HEK293 (cell line): ENCODE measurements at regions not wholly inside any gene's neighbourhood (a gene's known extent, or its start where the extent isn't known, plus 50 kb on each side); places are given as distances from the start of the nearest gene placed in this dataset.

ENCODE experiments used
- CTCF ChIA-PET: fragments of 350-600 bp; formaldehyde crosslinking; extraction: SDS; loops from one replicate; lab custom pipeline; 2021; ENCODE audit warnings: antibody characterized with exemption; lab: Yijun Ruan, JAX
- POLR2A ChIA-PET: fragments of 300-600 bp; formaldehyde crosslinking; extraction: SDS; loops from one replicate; lab custom pipeline; 2020; ENCODE audit warnings: antibody characterized with exemption, inconsistent platforms; lab: Yijun Ruan, JAX
- H3K27ac ChIP-seq: fragments of 200-500 bp; sonication (Bioruptor generic); 2 replicates; pipeline ENCODE4 v1.5.1; 2014; ENCODE audit warnings: low read depth, low read length, control low read depth, inconsistent platforms; ENCODE audit errors: extremely low read depth
- H3K36me3 ChIP-seq, 2 experiments: fragments of 200-500 bp in 1 of 2; sonication (Bioruptor generic) in 1 of 2; 1 replicate in 1 of 2; 2 replicates in 1 of 2; pipeline ENCODE4 v1.5.1; 2014 to 2017; ENCODE audit warnings: inconsistent platforms in 2 of 2, low read length in 2 of 2; ENCODE audit not compliant: control insufficient read depth in 2 of 2, insufficient read depth in 1 of 2
- H3K4me1 ChIP-seq: fragments of 200-500 bp; sonication (Bioruptor generic); 2 replicates; pipeline ENCODE4 v1.5.1; 2014; ENCODE audit warnings: mild to moderate bottlenecking, low read length, inconsistent platforms; ENCODE audit not compliant: control insufficient read depth, insufficient read depth
- H3K4me3 ChIP-seq: 2 replicates; pipeline ENCODE4 v1.5.1; 2011; ENCODE audit warnings: low read depth, mild to moderate bottlenecking, control low read depth, low read length, moderate library complexity
- H3K9me3 ChIP-seq: fragments of 200-500 bp; sonication (Bioruptor generic); 2 replicates; pipeline ENCODE4 v1.5.1; 2014; ENCODE audit warnings: low read depth, low read length, inconsistent platforms; ENCODE audit not compliant: control insufficient read depth, insufficient read depth
- GLIS1 ChIP-seq: fragments of 450-650 bp; formaldehyde crosslinking; IDR thresholded peaks from 2 replicates; pipeline ENCODE4 v1.5.1; 2016; ENCODE audit warnings: missing biosample characterization, missing genetic modification characterization
- IKZF3 ChIP-seq: fragments of 450-650 bp; IDR thresholded peaks from 2 replicates; pipeline ENCODE4 v1.5.0; 2018; ENCODE audit warnings: missing biosample characterization, mild to moderate bottlenecking, missing genetic modification characterization, moderate library complexity
- KLF1 ChIP-seq: fragments of 450-650 bp; formaldehyde crosslinking; IDR thresholded peaks from 2 replicates; pipeline ENCODE4 v1.5.1; 2016; ENCODE audit warnings: missing biosample characterization, missing genetic modification characterization
- KLF7 ChIP-seq: fragments of 450-650 bp; formaldehyde crosslinking; IDR thresholded peaks from 2 replicates; pipeline ENCODE4 v1.5.1; 2016; ENCODE audit warnings: missing biosample characterization, missing genetic modification characterization, borderline replicate concordance
- KLF8 ChIP-seq: fragments of 450-650 bp; formaldehyde crosslinking; IDR thresholded peaks from 2 replicates; pipeline ENCODE4 v1.5.1; 2016; ENCODE audit warnings: missing biosample characterization, missing genetic modification characterization
- MEIS1 ChIP-seq: sonication (generic); formaldehyde crosslinking; IDR thresholded peaks from 2 replicates; pipeline ENCODE4 v1.8.1; 2022; ENCODE audit warnings: missing genetic modification reagents, mild to moderate bottlenecking, borderline replicate concordance
- MYNN ChIP-seq: fragments of 450-650 bp; formaldehyde crosslinking; IDR thresholded peaks from 2 replicates; pipeline ENCODE4 v1.5.1; 2016; ENCODE audit warnings: missing biosample characterization, missing genetic modification characterization, borderline replicate concordance
- OVOL3 ChIP-seq: fragments of 450-650 bp; formaldehyde crosslinking; IDR thresholded peaks from 2 replicates; pipeline ENCODE4 v1.5.1; 2016; ENCODE audit warnings: missing biosample characterization, missing genetic modification characterization
- PRDM10 ChIP-seq: fragments of 450-650 bp; formaldehyde crosslinking; IDR thresholded peaks from 2 replicates; pipeline ENCODE4 v1.5.1; 2016; ENCODE audit warnings: missing biosample characterization, missing genetic modification characterization
- PRDM6 ChIP-seq: fragments of 450-650 bp; formaldehyde crosslinking; IDR thresholded peaks from 2 replicates; pipeline ENCODE4 v1.5.1; 2017; ENCODE audit warnings: missing biosample characterization, missing genetic modification characterization
- SETDB1 ChIP-seq: IDR thresholded peaks from one replicate; pipeline ENCODE4 v1.6.1; 2017; ENCODE audit warnings: mild to moderate bottlenecking, low read length, moderate library complexity, mixed read lengths; ENCODE audit not compliant: insufficient read length
- TRIM28 ChIP-seq: IDR thresholded peaks from 2 replicates; pipeline ENCODE4 v1.6.1; 2011; ENCODE audit warnings: low read length, control low read depth, borderline replicate concordance
- ZBTB17 ChIP-seq: fragments of 450-650 bp; formaldehyde crosslinking; IDR thresholded peaks from 2 replicates; pipeline ENCODE4 v1.5.1; 2016; ENCODE audit warnings: missing biosample characterization, missing genetic modification characterization
- ZNF10 ChIP-seq: fragments of 450-650 bp; formaldehyde crosslinking; IDR thresholded peaks from 2 replicates; pipeline ENCODE4 v1.5.1; 2017; ENCODE audit warnings: missing biosample characterization, missing genetic modification characterization
- ZNF157 ChIP-seq: fragments of 450-650 bp; formaldehyde crosslinking; IDR thresholded peaks from 2 replicates; pipeline ENCODE4 v1.5.1; 2016; ENCODE audit warnings: missing biosample characterization, missing genetic modification characterization
- ZNF23 ChIP-seq: fragments of 450-650 bp; formaldehyde crosslinking; IDR thresholded peaks from 2 replicates; pipeline ENCODE4 v1.5.1; 2016; ENCODE audit warnings: missing biosample characterization, missing genetic modification characterization, borderline replicate concordance
- ZNF354C ChIP-seq: fragments of 450-650 bp; formaldehyde crosslinking; IDR thresholded peaks from 2 replicates; pipeline ENCODE4 v1.5.1; 2016; ENCODE audit warnings: missing biosample characterization, missing genetic modification characterization, low read depth, borderline replicate concordance
- ZNF362 ChIP-seq: fragments of 450-650 bp; formaldehyde crosslinking; IDR thresholded peaks from 2 replicates; pipeline ENCODE4 v1.5.1; 2016; ENCODE audit warnings: missing biosample characterization, missing genetic modification characterization
- ZNF473 ChIP-seq: fragments of 450-650 bp; formaldehyde crosslinking; IDR thresholded peaks from 2 replicates; pipeline ENCODE4 v1.5.1; 2017; ENCODE audit warnings: missing biosample characterization, missing genetic modification characterization
- ZNF561 ChIP-seq: fragments of 450-650 bp; IDR thresholded peaks from 2 replicates; pipeline ENCODE4 v1.5.1; 2018; ENCODE audit warnings: missing biosample characterization, missing genetic modification characterization, borderline replicate concordance
- ZNF621 ChIP-seq: fragments of 450-650 bp; formaldehyde crosslinking; IDR thresholded peaks from 2 replicates; pipeline ENCODE4 v1.5.1; 2017; ENCODE audit warnings: missing biosample characterization, missing genetic modification characterization
- ZNF654 ChIP-seq: fragments of 450-650 bp; formaldehyde crosslinking; IDR thresholded peaks from 2 replicates; pipeline ENCODE4 v1.5.1; 2016; ENCODE audit warnings: low read depth, missing biosample characterization, missing genetic modification characterization
- ZNF776 ChIP-seq: fragments of 450-650 bp; formaldehyde crosslinking; IDR thresholded peaks from 2 replicates; pipeline ENCODE4 v1.5.0; 2017; ENCODE audit warnings: missing biosample characterization, missing genetic modification characterization, borderline replicate concordance
- ZSCAN30 ChIP-seq: fragments of 450-650 bp; IDR thresholded peaks from 2 replicates; pipeline ENCODE4 v1.5.1; 2018; ENCODE audit warnings: missing biosample characterization, mild to moderate bottlenecking, missing genetic modification characterization, moderate library complexity
- TF ChIP-seq, protein P1 (sequence below): fragments of 450-650 bp; formaldehyde crosslinking; IDR thresholded peaks from 2 replicates; pipeline ENCODE4 v1.5.1; 2016; ENCODE audit warnings: missing biosample characterization, missing genetic modification characterization
- TF ChIP-seq, protein P2 (sequence below): fragments of 450-650 bp; formaldehyde crosslinking; IDR thresholded peaks from 2 replicates; pipeline ENCODE4 v1.5.1; 2016; ENCODE audit warnings: missing biosample characterization, missing genetic modification characterization

DNA sequence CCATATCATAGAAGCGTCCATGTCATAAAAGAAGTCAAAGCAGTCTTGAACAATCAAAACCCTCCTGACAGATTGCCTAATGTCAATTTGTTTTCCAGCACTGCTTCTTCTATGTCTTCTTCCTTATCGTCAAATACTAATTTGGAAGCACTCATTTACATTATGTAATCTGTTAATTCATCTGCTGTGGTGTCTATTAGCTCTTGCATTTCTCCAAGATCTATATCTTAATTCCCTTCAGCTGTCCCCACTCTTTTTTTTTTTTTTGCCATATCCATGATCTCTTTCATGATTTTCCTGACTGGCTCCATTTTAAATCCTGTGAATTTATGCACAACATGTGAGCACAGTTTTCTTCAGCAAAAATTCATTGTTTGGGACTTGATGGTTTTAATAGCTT, 560.5 kb upstream of the ARPP21 start (continued):
- TF ChIP-seq ZNF654 (tag by site-specific recombination) (no peak), MEIS1 (CRISPR knock-in tag) (no peak), KLF7 (tag by site-specific recombination) (no peak), KLF8 (tag by site-specific recombination) (no peak), SETDB1 (no peak), IKZF3 (tag by site-specific recombination) (no peak), ZSCAN30 (tag by site-specific recombination) (no peak), ZNF157 (tag by site-specific recombination) (no peak), ZBTB17 (tag by site-specific recombination) (no peak), ZNF23 (tag by site-specific recombination) (no peak)

GRCh38 chr3:35079403-35079802, 559.9 kb upstream of the ARPP21 start:
- Histone ChIP-seq H3K4me3 (no peak overlapping the region), H3K9me3 (no peaks in the 10 kb centered on the region), H3K27ac (no peak overlapping the region), H3K4me1 (no peaks in the 10 kb centered on the region), H3K36me3 (no peaks in the 10 kb centered on the region)
- POLR2A ChIA-PET, result no interaction called here
- TF ChIP-seq KLF1 (tag by site-specific recombination) (no peak), ZNF561 (tag by site-specific recombination) (no peak), ZNF354C (tag by site-specific recombination) (no peak)
- CTCF ChIA-PET, result no interaction called here

- CTCF ChIA-PET, result interaction anchor here (0.6 kb wide), 1 partner anchor 330 kb away, joined by 3 read pairs; no protein-coding TSS in a partner anchor
- no peak overlapping the region for H3K27ac ChIP-seq
- H3K4me3 ChIP-seq, result no peak overlapping the region
- POLR2A ChIA-PET, result no interaction called here
- H3K4me1 ChIP-seq, result no peaks in the 10 kb centered on the region
- no peaks in the 10 kb centered on the region for H3K9me3 ChIP-seq
- H3K36me3 ChIP-seq, result no peaks in the 10 kb centered on the region
- TF ChIP-seq ZNF621 (tag by site-specific recombination) (no peak), ZNF10 (tag by site-specific recombination) (no peak), PRDM6 (tag by site-specific recombination) (no peak), MYNN (no peak), ZNF362 (tag by site-specific recombination) (no peak), ZNF776 (no peak), PRDM10 (no peak), GLIS1 (tag by site-specific recombination) (no peak), OVOL3 (no peak), TRIM28 (no peak), ZNF473 (no peak)
- TF ChIP-seq, protein P1, sequence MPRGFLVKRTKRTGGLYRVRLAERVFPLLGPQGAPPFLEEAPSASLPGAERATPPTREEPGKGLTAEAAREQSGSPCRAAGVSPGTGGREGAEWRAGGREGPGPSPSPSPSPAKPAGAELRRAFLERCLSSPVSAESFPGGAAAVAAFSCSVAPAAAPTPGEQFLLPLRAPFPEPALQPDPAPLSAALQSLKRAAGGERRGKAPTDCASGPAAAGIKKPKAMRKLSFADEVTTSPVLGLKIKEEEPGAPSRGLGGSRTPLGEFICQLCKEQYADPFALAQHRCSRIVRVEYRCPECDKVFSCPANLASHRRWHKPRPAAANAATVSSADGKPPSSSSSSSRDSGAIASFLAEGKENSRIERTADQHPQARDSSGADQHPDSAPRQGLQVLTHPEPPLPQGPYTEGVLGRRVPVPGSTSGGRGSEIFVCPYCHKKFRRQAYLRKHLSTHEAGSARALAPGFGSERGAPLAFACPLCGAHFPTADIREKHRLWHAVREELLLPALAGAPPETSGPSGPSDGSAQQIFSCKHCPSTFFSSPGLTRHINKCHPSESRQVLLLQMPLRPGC (tag by site-specific recombination), result no peak
- TF ChIP-seq, protein P2, sequence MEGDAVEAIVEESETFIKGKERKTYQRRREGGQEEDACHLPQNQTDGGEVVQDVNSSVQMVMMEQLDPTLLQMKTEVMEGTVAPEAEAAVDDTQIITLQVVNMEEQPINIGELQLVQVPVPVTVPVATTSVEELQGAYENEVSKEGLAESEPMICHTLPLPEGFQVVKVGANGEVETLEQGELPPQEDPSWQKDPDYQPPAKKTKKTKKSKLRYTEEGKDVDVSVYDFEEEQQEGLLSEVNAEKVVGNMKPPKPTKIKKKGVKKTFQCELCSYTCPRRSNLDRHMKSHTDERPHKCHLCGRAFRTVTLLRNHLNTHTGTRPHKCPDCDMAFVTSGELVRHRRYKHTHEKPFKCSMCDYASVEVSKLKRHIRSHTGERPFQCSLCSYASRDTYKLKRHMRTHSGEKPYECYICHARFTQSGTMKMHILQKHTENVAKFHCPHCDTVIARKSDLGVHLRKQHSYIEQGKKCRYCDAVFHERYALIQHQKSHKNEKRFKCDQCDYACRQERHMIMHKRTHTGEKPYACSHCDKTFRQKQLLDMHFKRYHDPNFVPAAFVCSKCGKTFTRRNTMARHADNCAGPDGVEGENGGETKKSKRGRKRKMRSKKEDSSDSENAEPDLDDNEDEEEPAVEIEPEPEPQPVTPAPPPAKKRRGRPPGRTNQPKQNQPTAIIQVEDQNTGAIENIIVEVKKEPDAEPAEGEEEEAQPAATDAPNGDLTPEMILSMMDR (tag by site-specific recombination), result no peak
Measured at GRCh38 chr3:35081899-35082298, 557.4 kb upstream of the ARPP21 start.
